Mammary epithelial cell (primary cell): ENCODE measurements at regions not wholly inside any gene's neighbourhood (a gene's known extent, or its start where the extent isn't known, plus 50 kb on each side); places are given as distances from the start of the nearest gene placed in this dataset.

Experiments used
- CTCF ChIP-seq, 2 donors: IDR thresholded peaks in 1 of 2; conservative IDR thresholded peaks in 1 of 2; 2 replicates each; pipeline ENCODE4 v1.5.1; 2011 to 2012; ENCODE audit warnings: inconsistent platforms in 2 of 2, low read length in 2 of 2, mild to moderate bottlenecking in 2 of 2, control low read depth in 1 of 2, low read depth in 1 of 2; ENCODE audit not compliant: insufficient read depth in 1 of 2; ENCODE audit errors: extremely low read depth in 1 of 2
- EZH2 ChIP-seq: IDR thresholded peaks from 2 replicates; pipeline ENCODE4 v1.6.1; 2012; ENCODE audit warnings: low read length, inconsistent platforms, borderline replicate concordance

DNA sequence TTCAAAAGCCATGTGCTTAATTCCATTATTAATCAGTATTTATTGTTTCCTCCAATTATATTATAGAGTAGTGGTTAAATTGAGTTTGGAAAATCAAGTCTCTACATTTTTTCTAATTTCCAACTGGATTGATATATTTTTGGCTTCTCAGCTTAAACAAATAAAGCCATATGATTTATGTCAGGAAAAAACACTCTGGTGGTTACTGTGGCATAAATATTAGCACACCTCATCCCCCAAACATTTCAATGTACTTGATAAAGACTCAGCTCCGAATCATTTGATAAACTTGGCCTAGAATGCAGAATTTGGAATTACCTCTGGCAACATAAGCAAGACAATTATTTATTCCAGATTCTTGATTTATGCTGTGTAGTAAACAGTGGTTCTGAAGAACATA is 2313.8 kb downstream of the ARAP2 start:
- no peak for TF ChIP-seq CTCF (conservative IDR thresholded peaks at IDR 0.05 in 1 of 2, IDR thresholded peaks at IDR 0.05 in 1 of 2; ENCODE audit: extremely low read depth in 1 of 2, insufficient read depth in 1 of 2, low read depth in 1 of 2, low read length in 2 of 2)
- TF ChIP-seq EZH2, result no peak
